ENCODE measurements at regions not wholly inside any gene's neighbourhood (a gene's known extent, or its start where the extent isn't known, plus 50 kb on each side); places are given as distances from the start of the nearest gene placed in this dataset.
A peak's percentile ranks its signal among the peaks of the same experiment; 100 is the strongest.

DNA sequence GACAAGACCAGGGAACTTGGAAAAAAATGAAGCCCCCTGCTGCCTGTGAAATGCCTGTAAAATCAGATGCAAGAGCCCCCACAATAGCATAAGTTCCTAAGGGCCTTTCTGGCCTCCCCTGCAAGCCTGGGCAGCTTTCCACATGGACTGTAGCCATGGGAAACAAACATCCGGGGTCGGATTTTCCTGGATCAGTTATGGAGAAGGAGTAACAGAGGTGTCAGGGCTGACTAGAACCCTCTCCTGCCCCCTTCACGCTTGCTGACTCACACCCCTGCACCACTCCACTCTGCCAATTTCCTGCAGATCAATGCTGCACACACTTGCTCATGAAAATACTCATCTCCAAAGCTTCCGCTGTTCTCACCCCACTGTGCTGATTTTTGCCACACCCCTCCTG lies 258.6 kb downstream of the CBLN1 start:
- no peak for DNase-seq

DNA sequence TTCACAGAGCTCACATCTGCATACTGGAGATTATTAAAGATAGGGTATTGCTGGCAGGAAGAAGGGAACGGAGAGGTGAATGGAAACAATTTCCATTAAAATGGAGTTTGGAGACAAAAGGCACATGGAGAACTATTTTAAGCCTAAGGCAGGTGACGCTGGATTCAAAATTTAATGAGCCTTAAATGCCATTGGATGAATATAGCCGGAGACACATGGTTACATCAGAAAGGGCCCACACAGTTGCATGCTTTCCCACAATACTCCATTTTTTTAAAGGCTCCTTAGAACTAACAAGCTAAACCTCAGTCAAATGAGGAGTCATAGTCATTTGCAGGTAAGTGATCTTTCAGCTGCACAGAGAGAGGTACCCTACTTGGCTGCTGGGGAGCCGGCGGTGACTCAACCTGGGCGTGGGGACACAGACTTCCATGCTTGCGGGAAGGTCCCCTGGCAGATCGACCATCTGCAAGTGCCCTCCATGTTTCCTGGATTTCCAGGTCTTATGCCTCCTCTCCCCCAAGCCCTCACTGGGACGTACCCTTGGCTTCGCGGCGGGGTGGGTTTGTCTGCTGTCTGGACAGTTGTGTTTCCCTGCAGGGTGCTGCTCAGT lies 259.2 kb downstream of the CBLN1 start:
- DNase-seq: no peak

DNA sequence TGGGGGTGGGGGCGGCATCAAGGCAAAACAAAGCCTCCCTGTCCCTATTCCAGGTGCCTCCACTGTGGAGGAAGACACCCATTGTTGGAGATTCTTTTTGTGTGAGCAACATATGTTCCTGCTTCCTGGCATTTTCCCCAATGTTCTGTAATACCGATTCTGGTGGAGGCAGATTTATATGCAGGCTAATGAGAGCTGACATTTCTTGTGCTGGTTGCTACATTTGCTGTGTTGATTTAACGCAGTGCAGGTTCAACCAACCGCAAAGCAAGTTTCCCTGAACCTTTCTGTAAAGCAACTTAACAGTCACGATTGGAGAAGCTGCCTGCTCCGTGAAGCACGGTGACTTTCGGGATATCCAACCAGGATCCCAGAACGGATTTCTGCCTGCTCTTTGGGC lies 260.5 kb downstream of the CBLN1 start:
- no peak for DNase-seq

DNA sequence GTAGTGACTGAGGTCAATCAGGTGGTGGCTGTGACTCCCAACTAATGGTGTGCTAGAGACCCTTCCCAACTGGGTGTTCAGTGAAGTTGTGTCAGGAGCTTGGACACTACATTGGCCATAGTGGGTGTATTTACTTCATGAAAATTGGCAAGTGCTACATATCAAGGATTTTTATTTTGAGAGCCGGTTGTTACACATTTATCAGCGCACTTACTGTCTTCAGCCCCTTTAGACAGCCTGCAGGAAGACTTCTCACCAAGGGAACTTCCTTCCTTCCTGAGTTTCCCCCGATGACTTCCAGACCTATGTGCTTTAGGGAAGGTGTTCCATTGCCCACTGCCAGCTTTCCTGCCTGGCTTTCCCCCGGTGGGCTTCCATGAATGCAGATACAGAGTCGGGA lies 261.2 kb downstream of the CBLN1 start:
- no peak for DNase-seq

DNA sequence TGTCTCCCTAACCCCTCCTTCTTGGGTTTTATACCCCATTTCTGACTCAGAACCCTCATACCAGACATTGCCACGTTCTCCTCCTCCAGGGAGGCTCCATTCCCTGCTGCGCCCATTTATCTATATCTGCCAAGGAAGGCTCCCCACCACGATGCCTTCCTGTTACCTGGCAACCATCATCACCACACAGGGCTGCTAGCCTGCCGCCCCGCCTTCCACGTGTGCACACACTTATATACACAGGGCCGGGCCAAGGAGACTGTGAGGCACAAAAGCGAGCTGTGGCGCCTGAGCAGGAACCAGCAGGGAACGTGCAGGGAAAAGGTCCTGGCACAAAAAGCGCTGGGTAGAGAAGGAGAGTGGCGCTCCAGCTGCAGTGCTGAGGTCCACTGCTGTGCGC lies 261.8 kb downstream of the CBLN1 start:
- no peak for DNase-seq

DNA sequence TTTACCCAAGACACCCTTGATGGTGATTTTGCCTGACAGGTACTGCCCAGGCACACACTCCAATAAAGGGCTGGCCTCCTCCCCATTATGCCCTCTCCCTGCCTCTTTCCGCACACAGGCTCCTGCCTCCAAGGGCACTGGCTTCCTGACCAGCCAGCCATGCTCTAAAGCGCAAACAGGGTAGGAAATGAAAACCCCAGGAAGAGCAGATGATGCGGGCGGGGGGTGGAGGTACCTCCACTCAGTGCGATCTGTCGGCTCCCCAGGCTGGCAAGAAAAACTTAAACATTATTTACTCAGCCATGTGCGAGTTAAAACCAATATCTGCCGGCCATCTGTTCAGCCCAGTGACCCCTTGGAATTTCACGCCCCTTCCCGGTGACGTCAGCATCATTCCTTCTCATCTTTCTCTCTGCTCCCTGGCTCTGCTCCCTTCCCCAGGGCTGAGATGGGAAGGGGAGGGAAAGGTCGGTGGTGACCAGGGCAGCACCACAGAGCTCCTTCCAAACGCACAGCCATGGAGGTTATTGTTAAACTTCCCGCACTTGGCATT lies 262.5 kb downstream of the CBLN1 start:
- no peak for DNase-seq

DNA sequence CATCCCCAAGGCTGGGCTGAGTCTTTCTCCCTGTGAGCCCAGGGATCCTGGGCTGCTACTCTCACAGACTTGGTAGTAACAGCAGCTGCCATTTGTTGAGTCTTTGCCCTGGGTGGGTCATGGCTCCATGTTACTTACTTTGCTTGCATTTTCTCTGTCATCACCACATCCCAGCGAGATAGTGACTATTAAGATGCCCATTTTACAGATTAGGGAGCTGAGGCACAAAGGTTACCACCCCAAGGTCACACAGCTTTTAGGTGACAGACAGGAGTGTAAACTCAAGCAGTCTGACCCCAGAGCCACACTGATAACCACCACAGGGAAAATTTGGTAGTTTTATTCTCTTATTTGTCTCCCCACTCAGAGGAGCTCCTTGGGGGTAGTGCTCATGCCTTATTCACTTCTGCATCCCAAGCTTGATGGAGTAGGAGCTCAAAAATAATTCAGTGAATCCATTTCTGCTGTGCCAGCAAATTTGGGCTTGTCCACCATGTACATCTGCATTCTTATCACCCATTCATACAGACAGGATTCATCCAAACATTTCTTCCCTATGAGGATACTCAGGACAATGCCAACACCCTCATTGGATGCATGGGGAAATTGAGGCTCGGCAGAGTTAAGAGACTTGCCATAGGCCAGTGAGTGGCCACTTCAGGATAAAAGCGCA lies 263.2 kb downstream of the CBLN1 start:
- DNase-seq: no peak

DNA sequence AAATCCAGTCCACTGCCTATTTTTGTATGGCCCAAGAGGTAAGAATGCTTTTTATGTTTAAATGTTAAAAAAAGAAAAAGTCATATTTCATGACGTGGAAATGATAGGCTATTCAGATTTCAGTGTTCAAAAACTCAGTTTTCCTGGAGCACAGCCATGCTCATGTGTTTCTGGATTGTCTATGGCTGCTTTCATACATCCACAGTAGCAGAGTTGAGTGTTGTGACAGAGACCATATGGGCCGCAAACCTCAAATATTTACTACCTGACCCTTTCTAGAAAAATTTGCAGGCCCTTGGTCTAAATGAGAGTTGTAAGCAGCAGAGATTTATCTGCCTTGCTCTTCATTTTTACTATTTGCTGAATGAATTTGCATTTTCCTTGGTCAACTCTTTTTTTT lies 264.1 kb downstream of the CBLN1 start:
- DNase-seq: no peak

DNA sequence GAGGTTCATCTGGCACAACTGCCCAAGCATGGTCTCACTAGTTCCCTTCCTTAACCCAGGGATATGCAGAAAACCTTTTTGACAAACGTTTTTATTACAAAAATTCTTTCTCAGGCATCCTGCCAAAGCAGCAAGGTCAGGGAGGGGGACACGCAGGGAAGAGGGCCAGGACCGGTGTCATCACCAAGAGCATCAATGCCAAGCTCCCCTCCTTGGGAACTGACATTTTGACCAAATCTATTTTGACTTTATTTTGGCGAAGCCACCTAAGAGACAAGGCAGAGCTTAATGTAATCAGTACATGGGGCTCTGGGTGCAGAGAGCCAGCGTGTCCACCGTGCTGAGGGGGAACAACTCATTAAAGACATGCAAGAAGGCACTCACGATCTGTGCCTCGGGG lies 265.2 kb downstream of the CBLN1 start:
- DNase-seq: no peak

DNA sequence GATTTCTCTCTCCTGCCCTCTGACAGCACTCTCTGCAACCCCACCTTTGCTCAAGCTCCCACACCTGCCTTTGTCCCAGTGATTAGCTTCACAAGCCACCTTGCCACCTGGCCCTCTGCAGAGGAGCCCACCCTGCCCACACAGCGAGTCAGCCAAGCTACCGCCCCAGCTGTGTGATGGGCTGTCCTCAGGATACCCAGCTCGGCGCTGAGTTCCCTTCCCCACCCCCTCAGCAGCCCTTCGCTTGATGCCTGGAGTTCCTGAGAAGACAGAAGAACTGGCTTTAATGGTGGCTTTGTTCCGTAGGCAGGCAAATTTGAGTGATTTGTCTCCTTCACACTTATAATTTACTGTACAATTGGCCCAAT lies 266.4 kb downstream of the CBLN1 start:
- DNase-seq: no peak

DNA sequence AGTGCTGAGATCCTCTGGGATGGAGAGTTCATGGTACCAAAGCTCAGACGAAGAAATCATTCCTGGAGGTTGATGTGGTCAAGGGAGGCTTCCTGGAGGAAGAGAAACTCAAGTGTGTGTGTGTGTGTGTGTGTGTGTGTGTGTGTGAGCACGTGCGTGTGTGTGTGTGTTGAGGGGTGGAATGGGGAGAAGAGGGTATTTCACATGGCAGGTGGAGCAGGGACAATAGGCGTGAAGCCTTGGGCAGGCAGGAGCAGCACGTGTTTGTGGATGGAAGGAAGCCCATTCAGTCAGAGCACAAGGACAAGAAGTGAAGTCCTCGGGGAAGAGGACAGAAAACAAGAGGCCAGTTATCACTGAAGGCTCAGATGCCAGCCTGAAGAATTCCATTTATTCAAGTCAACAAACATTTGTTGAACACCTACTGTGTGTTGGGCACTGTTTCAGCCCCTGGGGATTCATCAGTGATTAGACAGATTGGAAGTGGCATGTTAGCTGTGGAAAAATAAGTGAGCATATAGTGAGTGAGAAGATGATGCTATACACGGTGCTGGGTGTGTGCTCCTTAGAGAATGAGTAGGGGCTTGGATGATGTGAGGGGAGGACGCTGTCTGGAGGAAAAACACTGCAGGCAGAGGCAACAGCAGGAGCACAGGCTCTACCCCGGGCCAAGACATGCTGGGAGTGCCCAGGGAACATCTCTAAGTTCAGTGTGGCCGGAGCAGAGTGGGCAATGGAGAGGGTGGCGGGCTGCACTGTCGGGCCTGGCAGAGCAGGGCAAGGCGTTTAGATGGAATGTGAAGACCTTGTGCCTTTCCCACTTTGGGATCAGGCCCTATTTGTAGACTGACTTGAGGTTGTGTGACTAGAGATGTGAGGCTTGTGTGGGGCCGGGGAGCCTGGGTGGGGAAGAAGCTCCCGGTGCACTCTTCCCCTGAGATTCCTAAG lies 267.1 kb downstream of the CBLN1 start:
- no peak for DNase-seq

DNA sequence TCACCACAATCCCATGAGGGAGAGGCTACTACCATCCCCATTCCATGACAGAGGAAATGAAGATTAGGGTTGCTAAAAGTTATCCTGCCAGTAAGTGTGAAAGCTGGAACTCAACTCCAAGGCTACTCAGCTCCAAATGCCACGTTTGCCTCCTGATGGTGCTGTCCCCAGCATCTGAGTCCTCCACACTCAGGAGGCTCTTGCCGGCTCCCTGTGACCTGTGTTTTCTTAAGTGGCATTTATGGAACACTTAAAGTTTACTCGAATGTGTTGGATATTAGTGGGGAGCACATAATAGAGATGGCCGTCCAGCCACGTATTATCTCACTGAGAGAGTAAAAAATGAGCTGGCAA lies 267.9 kb downstream of the CBLN1 start:
- DNase-seq: no peak

DNA sequence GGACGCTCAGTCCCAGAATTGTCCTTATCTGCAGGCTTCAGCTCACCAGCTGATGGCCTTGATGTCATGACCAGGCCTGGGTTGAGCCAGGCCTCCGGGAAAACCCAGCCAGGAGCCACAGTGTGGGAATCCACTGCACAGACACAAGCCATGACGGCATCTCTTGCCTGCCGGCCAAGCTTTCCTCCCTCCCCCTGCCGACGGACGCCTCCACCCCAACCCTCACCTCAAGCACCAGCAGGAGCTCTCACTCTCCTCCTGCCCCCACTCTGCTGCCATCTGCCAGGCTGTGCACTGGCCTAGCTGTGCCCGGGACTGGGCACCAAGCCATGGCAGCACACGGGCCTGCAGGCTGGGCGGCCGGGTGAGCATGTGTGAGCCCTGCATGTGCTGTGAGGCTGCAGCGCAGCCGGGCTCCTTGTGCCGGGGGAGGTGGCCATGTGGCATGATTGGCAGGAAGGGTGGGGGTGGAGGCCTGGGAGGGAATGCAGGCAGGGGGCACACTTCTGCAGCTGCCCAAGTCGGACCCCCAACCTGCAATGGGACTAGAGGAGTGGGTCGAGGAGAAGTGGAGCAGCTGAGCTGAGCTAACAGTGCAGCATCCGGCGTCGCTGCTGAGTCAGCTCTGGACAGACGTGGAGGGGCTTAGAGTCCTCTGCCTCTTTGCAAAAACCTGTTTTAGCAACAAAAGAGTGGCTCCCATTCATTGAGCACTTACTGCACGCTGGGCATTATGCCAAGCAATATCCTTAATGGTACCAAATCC lies 268.5 kb downstream of the CBLN1 start:
- DNase-seq: peak; percentile 45

DNA sequence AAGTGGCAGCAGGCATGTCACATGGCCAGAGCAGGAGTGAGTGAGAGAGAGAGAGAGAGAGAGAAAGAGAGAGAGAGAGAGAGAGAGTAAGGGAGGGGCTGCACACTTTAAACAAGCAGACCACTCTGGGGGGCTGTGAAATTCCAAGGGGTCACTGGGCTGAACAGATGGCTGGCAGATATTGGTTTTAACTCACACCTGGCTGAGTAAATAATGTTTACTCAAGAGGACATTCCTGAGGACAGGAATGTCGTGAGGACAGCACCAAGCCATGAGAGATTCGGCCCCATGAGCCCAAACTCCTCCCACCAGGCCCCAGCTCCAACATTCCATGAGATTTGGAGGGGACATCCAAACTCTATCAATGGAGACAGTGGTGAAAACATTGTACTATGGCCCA lies 269.7 kb downstream of the CBLN1 start:
- DNase-seq: no peak

DNA sequence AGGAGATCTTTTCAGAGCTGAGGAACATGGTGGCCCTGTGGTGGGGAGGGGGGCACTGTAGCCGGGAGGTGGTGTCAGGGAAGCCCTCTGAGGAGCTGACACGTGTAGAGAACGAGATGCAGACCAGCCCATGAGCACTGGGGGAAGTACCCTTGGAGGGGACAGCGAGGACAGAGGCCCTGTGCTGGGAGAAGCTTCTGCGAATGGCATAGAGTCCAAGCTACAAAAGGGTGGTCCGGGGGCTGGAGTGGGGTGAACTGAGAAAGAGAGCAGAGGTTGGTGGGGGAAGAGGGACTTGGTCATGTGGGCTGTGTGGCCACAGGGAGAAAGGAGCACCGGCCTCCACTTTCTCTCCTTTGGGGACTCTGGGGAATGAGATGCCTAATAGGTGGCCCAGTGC lies 270.8 kb downstream of the CBLN1 start:
- DNase-seq: no peak

DNA sequence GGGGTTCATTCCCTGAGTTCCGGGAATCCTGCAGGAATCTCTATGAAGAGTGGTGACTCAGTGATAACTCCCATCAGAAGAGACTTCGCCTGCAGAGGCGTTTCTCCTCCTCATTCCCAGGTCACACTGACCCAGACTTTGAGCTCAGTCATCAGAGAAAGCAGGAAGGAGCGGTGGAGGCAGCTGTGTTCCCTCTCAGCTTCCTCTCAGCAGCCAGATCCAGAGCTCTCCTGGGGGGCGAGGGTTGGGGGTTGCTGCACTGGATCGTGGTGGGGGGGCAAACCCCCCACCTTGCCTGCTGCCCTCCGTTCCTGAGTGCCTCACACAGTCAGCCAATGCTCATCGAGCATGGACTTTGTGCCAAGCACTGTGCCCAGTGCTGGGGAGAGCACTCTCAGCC lies 271.2 kb downstream of the CBLN1 start:
- DNase-seq: no peak

DNA sequence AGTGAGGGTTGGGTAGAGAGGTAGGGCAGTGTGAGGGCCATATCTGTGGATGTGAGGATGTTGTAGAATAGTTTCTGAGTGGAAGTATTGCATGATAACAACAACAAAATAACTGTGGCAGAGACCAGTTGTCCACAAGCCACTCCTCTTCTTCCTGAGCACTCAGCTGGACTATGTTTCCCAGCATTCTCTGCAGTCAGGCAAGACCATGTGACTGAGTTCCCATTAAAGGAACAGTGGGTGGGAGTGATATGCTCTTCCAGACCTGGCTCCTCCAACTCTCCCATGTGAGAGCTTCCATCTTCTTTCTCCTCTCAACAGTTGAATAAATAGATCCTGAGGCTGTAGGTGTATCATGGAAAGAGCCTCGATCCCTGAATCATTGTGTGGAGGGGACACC lies 272.4 kb downstream of the CBLN1 start:
- no peak for DNase-seq

DNA sequence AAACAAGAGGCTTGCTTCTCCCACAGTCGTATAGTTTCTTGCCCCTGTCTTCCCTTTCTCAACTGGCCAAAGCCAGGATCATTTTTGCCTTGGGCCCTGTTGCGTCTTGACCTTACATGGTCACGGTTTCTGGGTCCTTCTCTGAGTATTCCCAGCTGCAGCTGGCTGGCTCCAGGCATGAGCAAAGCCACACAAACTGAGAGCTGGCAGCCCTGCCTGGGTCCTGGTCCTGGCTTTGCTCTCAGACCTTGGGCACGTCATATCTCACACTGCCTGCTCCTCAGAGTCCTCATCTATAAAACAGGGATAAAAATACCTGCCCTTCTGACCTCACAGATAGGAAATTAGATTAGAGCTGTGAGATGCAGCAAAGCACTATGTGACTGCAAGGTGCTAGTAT lies 277.6 kb downstream of the CBLN1 start:
- no peak for DNase-seq

DNA sequence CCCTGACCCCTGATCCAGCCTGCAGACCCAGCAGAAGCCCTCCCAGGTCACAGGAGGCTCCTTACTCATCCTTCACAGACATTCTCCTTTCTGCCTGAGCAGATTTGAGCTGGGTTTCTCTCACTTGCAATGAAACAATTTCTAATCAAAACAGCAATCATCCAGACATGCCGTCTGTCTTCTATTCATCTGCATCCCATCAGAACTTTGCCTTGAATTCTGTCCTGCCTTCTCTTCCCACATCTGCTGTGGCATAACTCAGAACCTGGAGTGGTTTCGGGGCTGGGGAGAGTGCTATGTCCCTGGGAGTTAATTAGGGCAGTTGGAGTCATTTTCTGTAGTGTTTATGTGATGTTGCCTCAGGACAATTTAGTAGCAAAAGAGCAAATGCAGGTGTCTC lies 278.6 kb downstream of the CBLN1 start:
- DNase-seq: no peak

DNA sequence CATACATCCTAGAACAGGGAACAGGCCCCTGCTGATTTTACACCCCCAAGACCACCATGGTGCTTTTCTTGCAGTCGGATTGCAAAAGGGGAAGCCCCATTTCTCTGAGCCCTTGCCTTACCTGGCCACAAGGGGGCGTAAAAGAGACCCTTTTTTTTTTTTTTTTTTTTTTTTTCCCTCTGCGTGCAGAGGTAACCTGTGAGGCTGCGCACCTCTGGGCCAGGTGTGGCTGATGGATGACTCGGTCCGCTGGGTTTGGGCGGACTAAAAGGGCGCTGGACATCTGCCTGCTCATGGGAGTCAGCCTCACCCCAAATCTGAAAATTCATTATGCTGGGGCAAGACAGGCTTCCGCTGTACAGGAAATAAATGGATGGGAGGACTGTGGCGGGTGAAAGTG lies 281.0 kb downstream of the CBLN1 start:
- DNase-seq: no peak

DNA sequence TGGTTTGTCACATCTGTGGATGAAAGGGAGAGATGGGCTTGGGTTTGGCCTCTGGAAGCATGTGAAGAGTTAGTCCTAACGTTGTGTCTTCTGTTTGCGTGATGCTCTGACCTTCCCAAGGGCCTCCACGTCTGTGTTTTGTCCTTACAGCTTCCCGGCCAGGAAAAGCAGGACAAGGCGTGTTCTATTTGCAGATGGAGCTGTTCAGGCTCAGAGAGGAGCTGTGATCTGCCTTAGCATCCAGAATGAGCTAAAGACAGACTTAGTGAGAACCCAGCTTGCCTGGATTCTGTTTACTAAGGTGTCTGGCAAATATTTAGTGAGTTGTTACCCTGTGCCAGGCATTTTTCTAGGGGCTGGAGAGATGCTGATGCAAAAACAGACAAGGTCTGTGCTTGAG lies 282.1 kb downstream of the CBLN1 start:
- DNase-seq: no peak

DNA sequence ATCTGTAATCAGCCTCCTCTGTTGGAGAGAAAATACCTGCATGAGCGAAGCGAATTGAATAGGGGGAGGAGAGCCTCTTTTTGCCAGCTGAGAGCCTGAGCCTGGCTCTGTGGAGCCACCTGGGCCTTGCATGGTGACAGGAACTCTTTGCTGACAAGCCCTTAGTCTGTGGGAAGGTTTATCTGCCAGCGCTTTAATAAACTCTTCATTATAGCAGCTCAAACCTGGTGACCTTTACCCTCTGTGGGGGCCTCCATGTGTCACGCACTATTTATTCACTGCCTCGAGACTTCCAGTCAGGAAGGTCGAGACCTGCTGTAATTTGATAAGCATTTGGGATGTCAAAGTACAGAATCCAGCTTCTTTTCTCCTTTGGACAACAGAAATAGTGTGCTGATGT lies 282.6 kb downstream of the CBLN1 start:
- DNase-seq: no peak

DNA sequence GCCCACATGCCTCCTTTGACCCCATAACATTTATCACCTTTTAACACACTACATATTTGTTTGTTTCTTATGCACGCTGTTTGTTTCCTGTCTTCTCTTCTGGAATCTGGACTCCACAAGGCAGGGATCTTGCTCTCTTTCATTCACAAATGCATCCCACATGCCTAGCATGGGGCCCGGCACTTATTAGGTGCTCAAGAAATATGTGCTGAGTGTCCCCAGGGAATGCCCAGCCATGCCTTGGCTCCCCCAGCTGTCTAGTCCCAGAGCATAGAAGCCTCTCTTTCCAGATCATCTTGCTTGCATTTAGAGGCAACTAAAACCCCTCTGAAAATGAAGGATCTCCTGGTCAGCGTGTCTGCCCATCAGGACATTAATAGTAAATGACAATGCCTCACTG lies 283.7 kb downstream of the CBLN1 start:
- no peak for DNase-seq

All from occipital lobe (tissue), 1 donor.